Stimulated activated CD4-positive, alpha-beta T cell treated with anti-CD3 and anti-CD28 coated beads, Interleukin-15, amount 100 ng/mL, for 48 hours (primary cell): ENCODE measurements at regions not wholly inside any gene's neighbourhood (a gene's known extent, or its start where the extent isn't known, plus 50 kb on each side); places are given as distances from the start of the nearest gene placed in this dataset.
"Not testable (repeated sequence)": the region's sequence is repeated elsewhere in the genome, so short reads cannot be mapped to it uniquely, and the experiment has no call there.

Source experiments
- DNase-seq, 2 donors: peaks; one replicate each; pipeline ENCODE4 v3.0.0-alpha.2; 2020; ENCODE audit warnings: low read depth in 2 of 2

- DNase-seq: not testable (repeated sequence)
Observed at GRCh38 chr5:168143521-168143920, 147.9 kb upstream of the WWC1 start.

- DNase-seq: no peak
Observed at GRCh38 chr5:168147106-168147505, 144.3 kb upstream of the WWC1 start.

GRCh38 chr5:168147568-168148360 is 143.7 kb upstream of the WWC1 start:
- DNase-seq: no peak

DNA sequence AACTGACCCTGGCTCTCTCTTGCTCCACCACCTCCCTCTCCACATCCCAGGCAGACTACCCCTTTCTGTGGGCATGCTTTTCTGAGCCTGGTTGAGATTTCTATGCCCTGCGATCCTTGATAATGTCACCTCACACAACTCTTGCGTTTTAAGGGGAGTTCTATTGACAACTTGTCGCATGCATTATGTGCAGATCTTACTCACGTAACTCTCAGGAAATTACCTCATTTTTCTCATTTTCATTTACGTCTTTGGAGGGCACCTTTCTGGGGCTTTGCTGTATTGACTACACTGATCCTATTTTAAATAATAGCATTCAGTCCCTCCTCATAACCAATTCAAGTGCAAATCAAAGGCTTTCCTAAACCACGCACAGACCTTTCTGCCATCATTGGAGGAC is 140.4 kb upstream of the WWC1 start:
- no peak for DNase-seq

GRCh38 chr5:168152660-168153059 is 138.8 kb upstream of the WWC1 start:
- DNase-seq: no peak

- DNase-seq: no peak
Observed at GRCh38 chr5:168153263-168153875, 138.1 kb upstream of the WWC1 start.

- DNase-seq: no peak
Observed at GRCh38 chr5:168153876-168154270, 137.6 kb upstream of the WWC1 start.

DNA sequence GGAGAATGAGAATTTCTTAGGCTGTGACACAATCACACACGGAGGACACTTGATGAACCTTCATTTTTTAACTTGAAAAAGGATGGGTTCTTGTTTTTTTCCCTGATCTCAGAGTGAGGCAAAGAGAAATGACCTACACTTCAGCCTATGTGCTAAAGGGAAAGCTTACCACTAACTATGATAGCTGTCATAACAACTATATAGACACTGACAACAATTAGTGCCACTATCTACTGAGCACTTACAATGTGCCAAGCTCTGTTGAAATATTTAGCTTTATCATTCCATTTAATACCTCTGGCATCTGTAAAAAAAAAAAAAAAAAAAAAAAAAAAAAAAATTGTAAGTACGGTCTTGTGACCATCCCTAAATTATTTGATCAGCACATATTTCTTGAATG is 135.9 kb upstream of the WWC1 start:
- no peak for DNase-seq

GRCh38 chr5:168156170-168156569 is 135.3 kb upstream of the WWC1 start:
- DNase-seq: no peak

DNA sequence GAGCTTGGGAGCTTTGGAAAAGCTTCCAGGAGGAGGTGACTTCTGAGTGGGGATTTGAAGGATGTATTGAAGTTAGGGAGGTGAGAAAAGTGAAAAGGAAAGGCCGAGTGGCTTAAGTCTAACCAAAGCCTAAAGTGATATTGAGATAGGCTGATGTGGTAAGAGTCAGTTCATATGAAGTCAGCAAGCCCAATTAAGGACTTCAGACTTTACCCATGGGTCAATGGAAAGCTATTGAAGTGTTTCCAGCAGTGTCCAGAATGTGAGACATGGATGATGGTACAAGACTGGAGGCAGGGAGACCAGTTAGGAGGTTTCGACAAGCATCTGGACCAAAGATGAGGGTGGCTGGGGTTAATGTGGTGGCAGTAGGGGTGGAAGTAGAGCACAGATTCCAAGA is 134.3 kb upstream of the WWC1 start:
- DNase-seq: no peak

DNA sequence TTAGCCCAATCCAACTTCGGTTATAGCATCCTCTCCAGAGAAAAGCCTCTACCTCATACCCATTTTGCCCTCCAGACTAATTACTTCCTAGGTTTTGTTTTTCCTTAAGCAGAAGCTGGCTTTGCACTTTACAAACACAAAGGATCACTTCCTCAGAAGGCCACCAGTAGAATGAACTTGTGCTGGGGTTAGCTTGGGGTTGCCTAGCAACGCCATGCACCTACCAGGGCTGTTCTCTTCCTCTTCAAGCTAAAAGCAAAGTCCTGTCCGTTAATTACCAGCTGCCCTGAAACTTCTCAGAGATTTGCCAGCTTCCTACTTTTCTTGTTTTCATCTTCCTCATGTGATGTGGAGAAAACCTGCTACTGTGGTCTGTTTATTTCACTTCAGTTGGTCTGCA is 132.0 kb upstream of the WWC1 start:
- DNase-seq: no peak

DNA sequence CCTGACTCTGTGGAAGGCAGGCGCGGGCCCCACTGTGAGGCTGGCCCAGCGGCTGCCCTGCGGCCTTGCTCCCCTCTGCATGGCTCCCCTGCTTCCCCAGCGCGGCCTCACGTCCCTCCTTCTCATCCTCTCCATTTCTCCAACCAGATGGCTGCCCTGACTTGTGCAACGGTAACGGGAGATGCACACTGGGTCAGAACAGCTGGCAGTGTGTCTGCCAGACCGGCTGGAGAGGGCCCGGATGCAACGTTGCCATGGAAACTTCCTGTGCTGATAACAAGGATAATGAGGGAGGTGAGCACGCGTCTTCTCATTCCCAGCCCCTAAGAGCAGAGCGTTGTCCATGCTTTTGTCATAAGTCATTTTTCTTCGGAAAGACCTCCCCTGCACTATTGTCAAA is 129.0 kb upstream of the WWC1 start:
- no peak for DNase-seq

DNA sequence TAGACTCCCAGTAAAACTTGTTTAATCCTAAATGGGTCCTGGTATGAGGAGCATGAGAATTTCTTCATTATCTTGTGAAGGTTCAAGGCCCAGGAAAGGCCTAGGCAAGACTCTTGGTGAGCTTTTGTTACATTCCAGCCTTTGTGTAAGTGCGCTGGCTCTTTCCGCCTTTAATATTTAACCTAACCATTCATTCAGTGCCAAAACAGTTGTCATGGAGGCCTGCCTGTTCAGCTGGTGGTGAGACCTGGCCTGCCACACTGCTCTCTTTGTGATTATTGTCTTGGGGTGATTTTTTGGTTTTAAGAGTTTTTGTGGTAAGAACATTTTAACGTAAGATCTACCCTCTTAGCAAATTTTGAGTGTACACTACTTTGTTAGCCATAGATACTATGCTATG is 127.5 kb upstream of the WWC1 start:
- DNase-seq: no peak

- DNase-seq: no peak
Observed at GRCh38 chr5:168165221-168165914, 126.1 kb upstream of the WWC1 start.

GRCh38 chr5:168165977-168166376 is 125.5 kb upstream of the WWC1 start:
- no peak for DNase-seq

DNA sequence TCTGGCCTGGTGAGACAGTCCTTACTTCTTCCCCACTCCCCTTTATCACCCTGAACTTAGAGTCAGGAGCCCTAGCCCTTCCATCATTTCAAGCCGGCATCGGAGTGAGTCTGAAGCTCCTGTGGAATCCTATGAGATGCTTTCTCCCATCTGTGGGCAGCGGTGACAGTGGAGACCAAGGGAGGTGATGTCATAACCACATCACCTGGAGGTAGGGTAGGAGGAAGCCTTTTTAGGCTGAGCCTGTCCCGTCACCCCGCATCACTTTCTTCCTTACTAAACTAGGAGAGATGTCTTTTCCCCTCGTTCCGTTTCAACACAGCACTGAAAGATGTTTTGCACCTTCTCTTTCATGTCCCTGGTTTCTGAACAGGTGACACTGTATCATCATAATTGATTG is 124.1 kb upstream of the WWC1 start:
- DNase-seq: no peak

DNA sequence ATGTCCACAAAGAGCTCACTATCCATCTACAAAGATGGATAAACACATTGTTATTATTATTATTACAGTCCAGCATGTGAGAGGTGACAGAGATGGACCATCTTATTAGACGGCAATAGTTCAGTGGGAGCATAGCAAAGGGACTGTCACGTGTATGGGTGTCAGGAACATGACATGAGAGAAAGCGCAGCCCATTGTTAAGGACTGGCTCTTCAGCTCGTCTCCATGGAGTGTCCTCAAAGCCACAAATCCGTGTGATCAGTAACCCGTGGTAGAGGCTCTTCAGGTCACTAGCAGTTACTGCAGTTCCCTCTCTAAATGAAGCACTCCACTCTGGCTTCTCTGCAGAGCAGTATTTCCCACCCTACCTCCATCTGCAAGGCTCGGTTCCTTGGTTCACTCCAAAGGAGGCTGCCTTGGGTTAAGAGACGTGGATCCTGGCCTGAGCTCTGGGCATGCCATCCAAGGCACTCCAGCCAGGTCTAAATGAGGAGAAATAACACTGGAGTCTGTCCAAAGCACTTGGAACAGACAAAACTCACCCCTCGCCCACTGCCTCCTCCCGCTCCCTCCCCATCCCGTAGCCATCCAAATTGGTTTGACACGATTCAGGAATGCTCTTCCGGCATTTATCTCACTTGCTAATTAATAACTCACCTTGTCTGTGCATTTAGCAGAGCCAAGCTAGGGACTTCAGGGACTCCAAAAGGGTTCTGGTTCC is 122.3 kb upstream of the WWC1 start:
- no peak for DNase-seq

DNA sequence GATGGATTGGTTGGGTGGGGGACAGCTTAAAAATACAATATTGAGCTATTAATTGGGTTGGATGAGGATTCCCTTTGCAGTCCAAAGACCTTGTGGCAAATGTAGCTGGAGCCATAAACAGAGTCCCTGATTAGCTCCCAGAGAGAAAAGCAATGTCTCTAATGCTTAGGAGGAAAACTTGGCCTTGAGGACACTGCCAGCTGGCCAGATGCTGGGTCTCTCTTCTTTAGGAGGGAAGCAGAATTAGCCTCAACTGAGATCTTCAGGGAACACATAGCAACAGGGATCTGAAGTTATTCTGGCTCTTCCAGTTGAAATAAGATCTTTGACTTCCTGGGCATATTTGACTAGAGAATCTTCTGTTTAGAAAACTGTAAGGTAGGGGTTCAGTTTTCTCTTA is 121.7 kb upstream of the WWC1 start:
- no peak for DNase-seq

GRCh38 chr5:168171901-168172759 is 119.3 kb upstream of the WWC1 start:
- no peak for DNase-seq

DNA sequence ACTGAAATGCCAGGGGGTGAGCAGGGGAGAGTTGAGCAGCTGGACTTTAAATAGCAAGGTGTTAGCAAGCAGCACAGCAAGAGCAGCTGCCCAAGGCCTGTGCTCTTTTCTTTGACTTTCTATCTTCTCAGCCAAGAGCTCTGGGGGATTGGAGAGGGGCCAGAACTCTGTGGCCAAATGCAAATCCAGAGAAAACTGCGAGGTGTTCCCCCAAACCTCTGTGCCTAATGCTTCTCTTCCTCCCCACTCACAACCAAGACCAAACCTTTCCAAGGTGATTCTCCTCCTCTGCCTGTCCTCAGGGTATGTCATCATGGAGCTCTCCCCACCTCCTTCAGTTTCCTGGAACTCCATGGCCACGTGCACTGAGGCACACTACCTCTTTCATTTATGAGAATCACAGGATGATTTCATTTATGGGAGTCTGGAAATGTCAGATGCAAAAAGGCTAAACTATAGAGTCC is 118.7 kb upstream of the WWC1 start:
- no peak for DNase-seq

DNA sequence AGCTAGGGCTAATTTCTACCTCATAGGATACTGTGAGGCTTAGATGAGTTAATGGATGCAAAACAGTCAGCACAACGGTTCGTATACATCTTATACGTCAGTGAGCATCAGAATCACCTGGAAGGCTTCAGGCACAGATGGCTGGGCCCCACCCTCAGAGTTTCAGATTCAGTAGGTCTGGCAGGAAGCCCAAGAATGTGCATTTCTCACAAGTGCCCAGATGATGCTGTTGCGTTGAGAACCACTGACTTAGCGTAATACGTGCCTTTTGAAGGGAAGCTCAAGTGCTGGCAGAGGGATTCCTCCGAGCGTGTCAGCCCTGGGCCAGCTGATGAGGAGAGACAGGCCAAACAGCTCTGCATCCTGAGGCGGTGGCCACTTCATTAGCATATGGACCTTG is 117.1 kb upstream of the WWC1 start:
- no peak for DNase-seq
